ENCODE measurements at regions not wholly inside any gene's neighbourhood (a gene's known extent, or its start where the extent isn't known, plus 50 kb on each side); places are given as distances from the start of the nearest gene placed in this dataset.

- Histone ChIP-seq H3F3A (ENCODE audit: insufficient read depth, low read length, poor library complexity, severe bottlenecking) (no peaks in the 10 kb centered on the region), H3K4me3 (ENCODE audit: low read length) (no peak overlapping the region), H3K79me2 (replicated peaks; ENCODE audit: insufficient read depth, low read length) (no peaks in the 10 kb centered on the region), H3K9me3 (ENCODE audit: low read length) (no peaks in the 10 kb centered on the region), H3K9me2 (ENCODE audit: insufficient read depth, low read length) (no peaks in the 10 kb centered on the region), H3K4me2 (ENCODE audit: low read length) (no peak overlapping the region), H4K20me1 (ENCODE audit: insufficient read depth) (no peaks in the 10 kb centered on the region), H2AFZ (ENCODE audit: low read depth, low read length) (no peak overlapping the region), H3K36me3 (ENCODE audit: insufficient read depth, low read length) (no peaks in the 10 kb centered on the region), H3K27me3 (ENCODE audit: insufficient read depth, low read depth, low read length) (no peaks in the 10 kb centered on the region), H3K27ac (ENCODE audit: low read length) (peak overlapping the region; percentile 51), H3K9ac (ENCODE audit: low read length) (no peak overlapping the region)
- TF ChIP-seq EZH2 (IDR thresholded peaks at IDR 0.05; ENCODE audit: borderline replicate concordance, insufficient read depth, low read length, poor library complexity, severe bottlenecking) = no peak
- no peak for TF ChIP-seq RAD21 (conservative IDR thresholded peaks at IDR 0.05)
- TF ChIP-seq, protein P1, sequence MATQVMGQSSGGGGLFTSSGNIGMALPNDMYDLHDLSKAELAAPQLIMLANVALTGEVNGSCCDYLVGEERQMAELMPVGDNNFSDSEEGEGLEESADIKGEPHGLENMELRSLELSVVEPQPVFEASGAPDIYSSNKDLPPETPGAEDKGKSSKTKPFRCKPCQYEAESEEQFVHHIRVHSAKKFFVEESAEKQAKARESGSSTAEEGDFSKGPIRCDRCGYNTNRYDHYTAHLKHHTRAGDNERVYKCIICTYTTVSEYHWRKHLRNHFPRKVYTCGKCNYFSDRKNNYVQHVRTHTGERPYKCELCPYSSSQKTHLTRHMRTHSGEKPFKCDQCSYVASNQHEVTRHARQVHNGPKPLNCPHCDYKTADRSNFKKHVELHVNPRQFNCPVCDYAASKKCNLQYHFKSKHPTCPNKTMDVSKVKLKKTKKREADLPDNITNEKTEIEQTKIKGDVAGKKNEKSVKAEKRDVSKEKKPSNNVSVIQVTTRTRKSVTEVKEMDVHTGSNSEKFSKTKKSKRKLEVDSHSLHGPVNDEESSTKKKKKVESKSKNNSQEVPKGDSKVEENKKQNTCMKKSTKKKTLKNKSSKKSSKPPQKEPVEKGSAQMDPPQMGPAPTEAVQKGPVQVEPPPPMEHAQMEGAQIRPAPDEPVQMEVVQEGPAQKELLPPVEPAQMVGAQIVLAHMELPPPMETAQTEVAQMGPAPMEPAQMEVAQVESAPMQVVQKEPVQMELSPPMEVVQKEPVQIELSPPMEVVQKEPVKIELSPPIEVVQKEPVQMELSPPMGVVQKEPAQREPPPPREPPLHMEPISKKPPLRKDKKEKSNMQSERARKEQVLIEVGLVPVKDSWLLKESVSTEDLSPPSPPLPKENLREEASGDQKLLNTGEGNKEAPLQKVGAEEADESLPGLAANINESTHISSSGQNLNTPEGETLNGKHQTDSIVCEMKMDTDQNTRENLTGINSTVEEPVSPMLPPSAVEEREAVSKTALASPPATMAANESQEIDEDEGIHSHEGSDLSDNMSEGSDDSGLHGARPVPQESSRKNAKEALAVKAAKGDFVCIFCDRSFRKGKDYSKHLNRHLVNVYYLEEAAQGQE (IDR thresholded peaks at IDR 0.05; ENCODE audit: borderline replicate concordance) = no peak
- TF ChIP-seq POLR2AphosphoS5 (IDR thresholded peaks at IDR 0.05) = no peak
- TF ChIP-seq, protein P2, sequence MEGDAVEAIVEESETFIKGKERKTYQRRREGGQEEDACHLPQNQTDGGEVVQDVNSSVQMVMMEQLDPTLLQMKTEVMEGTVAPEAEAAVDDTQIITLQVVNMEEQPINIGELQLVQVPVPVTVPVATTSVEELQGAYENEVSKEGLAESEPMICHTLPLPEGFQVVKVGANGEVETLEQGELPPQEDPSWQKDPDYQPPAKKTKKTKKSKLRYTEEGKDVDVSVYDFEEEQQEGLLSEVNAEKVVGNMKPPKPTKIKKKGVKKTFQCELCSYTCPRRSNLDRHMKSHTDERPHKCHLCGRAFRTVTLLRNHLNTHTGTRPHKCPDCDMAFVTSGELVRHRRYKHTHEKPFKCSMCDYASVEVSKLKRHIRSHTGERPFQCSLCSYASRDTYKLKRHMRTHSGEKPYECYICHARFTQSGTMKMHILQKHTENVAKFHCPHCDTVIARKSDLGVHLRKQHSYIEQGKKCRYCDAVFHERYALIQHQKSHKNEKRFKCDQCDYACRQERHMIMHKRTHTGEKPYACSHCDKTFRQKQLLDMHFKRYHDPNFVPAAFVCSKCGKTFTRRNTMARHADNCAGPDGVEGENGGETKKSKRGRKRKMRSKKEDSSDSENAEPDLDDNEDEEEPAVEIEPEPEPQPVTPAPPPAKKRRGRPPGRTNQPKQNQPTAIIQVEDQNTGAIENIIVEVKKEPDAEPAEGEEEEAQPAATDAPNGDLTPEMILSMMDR (IDR thresholded peaks at IDR 0.05; ENCODE audit: poor library complexity, severe bottlenecking) = no peak
Measured at GRCh38 chr6:24016857-24017256, 109.2 kb upstream of the NRSN1 start.

DNA sequence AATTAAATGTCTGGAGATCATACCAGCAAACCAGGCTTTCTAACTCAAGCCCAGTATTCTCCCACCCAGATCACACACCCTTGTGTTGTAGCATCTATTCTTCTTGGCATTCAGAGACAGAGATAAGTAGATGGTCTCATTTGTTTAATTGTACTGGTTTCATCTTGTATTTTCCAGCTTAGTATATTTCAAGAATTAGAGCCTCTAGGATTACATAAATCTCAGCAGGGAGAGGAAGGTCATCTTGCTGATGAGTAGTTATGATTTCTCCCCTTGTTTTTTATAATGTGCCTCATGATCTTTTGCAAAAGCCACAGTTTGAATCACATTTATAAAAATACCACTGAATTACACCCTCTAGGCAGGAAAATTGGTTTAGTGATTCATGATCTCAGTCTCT, 106.6 kb upstream of the NRSN1 start:
- H2AFZ ChIP-seq (ENCODE audit: low read depth, low read length) = no peak overlapping the region
- no peak overlapping the region for H3K4me2 ChIP-seq (ENCODE audit: low read length)
- H3K4me3 ChIP-seq (ENCODE audit: low read length) = no peak overlapping the region
- no peaks in the 10 kb centered on the region for H3K27me3 ChIP-seq (ENCODE audit: insufficient read depth, low read depth, low read length)
- no peaks in the 10 kb centered on the region for H3K9me3 ChIP-seq (ENCODE audit: low read length)
- H3K9ac ChIP-seq (ENCODE audit: low read length) = no peak overlapping the region
- no peaks in the 10 kb centered on the region for H3K9me2 ChIP-seq (ENCODE audit: insufficient read depth, low read length)
- no peak for TF ChIP-seq MXI1 (conservative IDR thresholded peaks at IDR 0.05; ENCODE audit: poor library complexity, severe bottlenecking)
- TF ChIP-seq SMC3 (conservative IDR thresholded peaks at IDR 0.05; ENCODE audit: poor library complexity) = no peak
- TF ChIP-seq TAF1 (IDR thresholded peaks at IDR 0.05; ENCODE audit: low read depth) = no peak
- TF ChIP-seq RAD21 (conservative IDR thresholded peaks at IDR 0.05) = no peak
- TF ChIP-seq, protein P1 (IDR thresholded peaks at IDR 0.05; ENCODE audit: borderline replicate concordance) = no peak
- no peak for TF ChIP-seq EZH2 (IDR thresholded peaks at IDR 0.05; ENCODE audit: borderline replicate concordance, insufficient read depth, low read length, poor library complexity, severe bottlenecking)
- TF ChIP-seq EP300 (conservative IDR thresholded peaks at IDR 0.05; ENCODE audit: poor library complexity, severe bottlenecking) = no peak
- TF ChIP-seq, protein P2 (IDR thresholded peaks at IDR 0.05; ENCODE audit: poor library complexity, severe bottlenecking) = no peak
- no peak for TF ChIP-seq POLR2AphosphoS5 (IDR thresholded peaks at IDR 0.05)
- H3K79me2 ChIP-seq (replicated peaks; ENCODE audit: insufficient read depth, low read length) = no peaks in the 10 kb centered on the region
- H3K36me3 ChIP-seq (ENCODE audit: insufficient read depth, low read length) = no peaks in the 10 kb centered on the region
- H3K27ac ChIP-seq (ENCODE audit: low read length) = peak overlapping the region; percentile 17
- no peaks in the 10 kb centered on the region for H3F3A ChIP-seq (ENCODE audit: insufficient read depth, low read length, poor library complexity, severe bottlenecking)
- no peaks in the 10 kb centered on the region for H4K20me1 ChIP-seq (ENCODE audit: insufficient read depth)

Data from neural cell (in vitro differentiated cells).